HEK293 (cell line): ENCODE measurements at regions not wholly inside any gene's neighbourhood (a gene's known extent, or its start where the extent isn't known, plus 50 kb on each side); places are given as distances from the start of the nearest gene placed in this dataset.

Source experiments
- CTCF ChIA-PET: fragments of 350-600 bp; formaldehyde crosslinking; extraction: SDS; loops from one replicate; lab custom pipeline; 2021; ENCODE audit warnings: antibody characterized with exemption; lab: Yijun Ruan, JAX
- POLR2A ChIA-PET: fragments of 300-600 bp; formaldehyde crosslinking; extraction: SDS; loops from one replicate; lab custom pipeline; 2020; ENCODE audit warnings: antibody characterized with exemption, inconsistent platforms; lab: Yijun Ruan, JAX
- H3K27ac ChIP-seq: fragments of 200-500 bp; sonication (Bioruptor generic); 2 replicates; pipeline ENCODE4 v1.5.1; 2014; ENCODE audit warnings: low read depth, low read length, control low read depth, inconsistent platforms; ENCODE audit errors: extremely low read depth
- H3K36me3 ChIP-seq, 2 experiments: fragments of 200-500 bp in 1 of 2; sonication (Bioruptor generic) in 1 of 2; 1 replicate in 1 of 2; 2 replicates in 1 of 2; pipeline ENCODE4 v1.5.1; 2014 to 2017; ENCODE audit warnings: inconsistent platforms in 2 of 2, low read length in 2 of 2; ENCODE audit not compliant: control insufficient read depth in 2 of 2, insufficient read depth in 1 of 2
- H3K4me1 ChIP-seq: fragments of 200-500 bp; sonication (Bioruptor generic); 2 replicates; pipeline ENCODE4 v1.5.1; 2014; ENCODE audit warnings: mild to moderate bottlenecking, low read length, inconsistent platforms; ENCODE audit not compliant: control insufficient read depth, insufficient read depth
- H3K4me3 ChIP-seq: 2 replicates; pipeline ENCODE4 v1.5.1; 2011; ENCODE audit warnings: low read depth, mild to moderate bottlenecking, control low read depth, low read length, moderate library complexity
- H3K9me3 ChIP-seq: fragments of 200-500 bp; sonication (Bioruptor generic); 2 replicates; pipeline ENCODE4 v1.5.1; 2014; ENCODE audit warnings: low read depth, low read length, inconsistent platforms; ENCODE audit not compliant: control insufficient read depth, insufficient read depth
- AEBP2 ChIP-seq: fragments of 450-650 bp; formaldehyde crosslinking; IDR thresholded peaks from 2 replicates; pipeline ENCODE4 v1.5.1; 2016; ENCODE audit warnings: missing biosample characterization, missing genetic modification characterization, borderline replicate concordance
- GFI1B ChIP-seq: fragments of 450-650 bp; formaldehyde crosslinking; IDR thresholded peaks from 2 replicates; pipeline ENCODE4 v1.5.1; 2016; ENCODE audit warnings: missing biosample characterization, missing genetic modification characterization
- PATZ1 ChIP-seq: fragments of 450-650 bp; formaldehyde crosslinking; IDR thresholded peaks from 2 replicates; pipeline ENCODE4 v1.5.1; 2016; ENCODE audit warnings: missing biosample characterization, missing genetic modification characterization
- REST ChIP-seq: fragments of 450-650 bp; formaldehyde crosslinking; IDR thresholded peaks from 2 replicates; pipeline ENCODE4 v1.5.1; 2016; ENCODE audit warnings: missing biosample characterization, missing genetic modification characterization
- SP2 ChIP-seq: fragments of 450-650 bp; formaldehyde crosslinking; IDR thresholded peaks from 2 replicates; pipeline ENCODE4 v1.5.1; 2016; ENCODE audit warnings: missing biosample characterization, missing genetic modification characterization
- SP7 ChIP-seq: fragments of 450-650 bp; formaldehyde crosslinking; IDR thresholded peaks from 2 replicates; pipeline ENCODE4 v1.5.1; 2016; ENCODE audit warnings: missing biosample characterization, missing genetic modification characterization
- ZBTB10 ChIP-seq: fragments of 450-650 bp; formaldehyde crosslinking; IDR thresholded peaks from 2 replicates; pipeline ENCODE4 v1.5.1; 2016; ENCODE audit warnings: missing biosample characterization, missing genetic modification characterization
- ZBTB11 ChIP-seq: fragments of 450-650 bp; formaldehyde crosslinking; conservative IDR thresholded peaks from 2 replicates; pipeline ENCODE4 v1.5.1; 2016; ENCODE audit warnings: low read depth, missing biosample characterization, missing genetic modification characterization
- ZFHX2 ChIP-seq: fragments of 450-650 bp; formaldehyde crosslinking; conservative IDR thresholded peaks from 2 replicates; pipeline ENCODE4 v1.5.1; 2016; ENCODE audit warnings: missing biosample characterization, missing genetic modification characterization
- ZNF138 ChIP-seq: fragments of 450-650 bp; formaldehyde crosslinking; IDR thresholded peaks from 2 replicates; pipeline ENCODE4 v1.5.1; 2016; ENCODE audit warnings: missing biosample characterization, missing genetic modification characterization, borderline replicate concordance
- ZNF169 ChIP-seq: fragments of 450-650 bp; formaldehyde crosslinking; IDR thresholded peaks from 2 replicates; pipeline ENCODE4 v1.5.1; 2016; ENCODE audit warnings: missing biosample characterization, missing genetic modification characterization
- ZNF311 ChIP-seq: fragments of 450-650 bp; formaldehyde crosslinking; IDR thresholded peaks from 2 replicates; pipeline ENCODE4 v1.5.1; 2017; ENCODE audit warnings: missing biosample characterization, missing genetic modification characterization, borderline replicate concordance
- ZNF366 ChIP-seq: fragments of 450-650 bp; formaldehyde crosslinking; conservative IDR thresholded peaks from 2 replicates; pipeline ENCODE4 v1.5.1; 2016; ENCODE audit warnings: missing biosample characterization, missing genetic modification characterization
- ZNF37A ChIP-seq: fragments of 450-650 bp; IDR thresholded peaks from 2 replicates; pipeline ENCODE4 v1.5.1; 2018; ENCODE audit warnings: missing biosample characterization, missing genetic modification characterization
- ZNF530 ChIP-seq: fragments of 450-650 bp; formaldehyde crosslinking; IDR thresholded peaks from 2 replicates; pipeline ENCODE4 v1.5.1; 2016; ENCODE audit warnings: low read depth, missing biosample characterization, missing genetic modification characterization
- ZNF626 ChIP-seq: fragments of 450-650 bp; sonication (Bioruptor Pico); formaldehyde crosslinking; IDR thresholded peaks from 2 replicates; pipeline ENCODE4 v1.5.1; 2018; ENCODE audit warnings: missing biosample characterization, missing genetic modification characterization, inconsistent platforms
- ZNF629 ChIP-seq: fragments of 450-650 bp; formaldehyde crosslinking; IDR thresholded peaks from 2 replicates; pipeline ENCODE4 v1.5.1; 2017; ENCODE audit warnings: missing biosample characterization, missing genetic modification characterization
- ZSCAN30 ChIP-seq: fragments of 450-650 bp; IDR thresholded peaks from 2 replicates; pipeline ENCODE4 v1.5.1; 2018; ENCODE audit warnings: missing biosample characterization, mild to moderate bottlenecking, missing genetic modification characterization, moderate library complexity

- Histone ChIP-seq H3K27ac (no peak overlapping the region), H3K36me3 (no peaks in the 10 kb centered on the region), H3K4me3 (no peak overlapping the region), H3K4me1 (no peaks in the 10 kb centered on the region), H3K9me3 (no peaks in the 10 kb centered on the region)
- no peak for TF ChIP-seq ZNF530 (tag by site-specific recombination)
- TF ChIP-seq PATZ1 (tag by site-specific recombination), result no peak
- no peak for TF ChIP-seq ZBTB11 (tag by site-specific recombination)
- no peak for TF ChIP-seq REST
- TF ChIP-seq ZSCAN30 (tag by site-specific recombination), result no peak
- TF ChIP-seq ZNF311 (tag by site-specific recombination), result no peak
- no peak for TF ChIP-seq ZNF138 (tag by site-specific recombination)
- TF ChIP-seq ZNF169, result no peak
- no peak for TF ChIP-seq GFI1B (tag by site-specific recombination)
- no peak for TF ChIP-seq ZNF626
- ChIA-PET POLR2A (no interaction called here), CTCF (no interaction called here)
These were observed 723.8 kb downstream of the MECOM start for GRCh38 chr3:168939651-168940238.

GRCh38 chr3:168933614-168934013 lies 729.9 kb downstream of the MECOM start:
- ChIA-PET POLR2A (no interaction called here), CTCF (no interaction called here)
- no peaks in the 10 kb centered on the region for H3K4me1 ChIP-seq
- H3K9me3 ChIP-seq, result no peaks in the 10 kb centered on the region
- H3K4me3 ChIP-seq, result no peak overlapping the region
- H3K27ac ChIP-seq, result no peak overlapping the region
- H3K36me3 ChIP-seq, result no peaks in the 10 kb centered on the region
- TF ChIP-seq ZNF366 (tag by site-specific recombination) (no peak), ZNF629 (tag by site-specific recombination) (no peak), ZFHX2 (no peak), SP7 (tag by site-specific recombination) (no peak), SP2 (no peak), ZBTB10 (tag by site-specific recombination) (no peak), AEBP2 (tag by site-specific recombination) (no peak), ZNF37A (tag by site-specific recombination) (no peak)
